Esophagus squamous epithelium (tissue), 5 donors: ENCODE measurements at regions not wholly inside any gene's neighbourhood (a gene's known extent, or its start where the extent isn't known, plus 50 kb on each side); places are given as distances from the start of the nearest gene placed in this dataset.

ENCODE experiments used
- DNase-seq: peaks from one replicate; lab custom pipeline; 2025; lab: John Stamatoyannopoulos, UW
- H3K27ac ChIP-seq, 4 donors: fragments of 200-600 bp; sonication (generic); one replicate each; pipeline ENCODE4 v1.5.1; 2016 to 2019; ENCODE audit warnings: mild to moderate bottlenecking in 1 of 4
- H3K27me3 ChIP-seq, 4 donors: fragments of 200-600 bp; sonication (generic); 1 replicate in 3 of 4; 2 replicates in 1 of 4; pipeline versions ENCODE4 v1.5.1 to v1.6.0; 2017 to 2021; ENCODE audit warnings: antibody characterized with exemption in 1 of 4
- H3K36me3 ChIP-seq, 3 donors: fragments of 200-600 bp; sonication (generic); one replicate each; pipeline ENCODE4 v1.5.1; 2016 to 2019
- H3K4me1 ChIP-seq, 3 donors: fragments of 200-600 bp; sonication (generic); one replicate each; pipeline ENCODE4 v1.5.1; 2017 to 2019
- H3K4me3 ChIP-seq, 4 donors: fragments of 200-600 bp; sonication (generic); 1 replicate in 3 of 4; 2 replicates in 1 of 4; pipeline ENCODE4 v1.5.1; 2016 to 2019; ENCODE audit warnings: mild to moderate bottlenecking in 2 of 4, moderate library complexity in 1 of 4
- H3K9me3 ChIP-seq, 3 donors: fragments of 200-600 bp; sonication (generic); one replicate each; pipeline ENCODE4 v1.5.1; 2016 to 2019
- POLR2A ChIP-seq, 4 donors: fragments of 450-650 bp; IDR thresholded peaks; one replicate each; pipeline ENCODE4 v1.6.1; 2017; ENCODE audit warnings: antibody characterized with exemption in 4 of 4, mild to moderate bottlenecking in 4 of 4, moderate library complexity in 3 of 4
- WGBS, 2 donors: methylation state at CpG; one replicate each; pipeline ENCODE4 v1.1.5; 2018; 5-methylcytosine and 5-hydroxymethylcytosine counted together
- intact Hi-C: fragments of 100-400 bp; cut with DNase I; formaldehyde crosslinking; loops from one replicate; pipeline ENCODE4 v1.15.0; 2022
- TF ChIP-seq, protein P1 (sequence below), 6 experiments: fragments of 450-650 bp in 4 of 6; fragments of 200-600 bp in 2 of 6; sonication (generic) in 2 of 6; IDR thresholded peaks; one replicate each; pipeline ENCODE4 v1.5.1; 2016 to 2019; ENCODE audit warnings: antibody characterized with exemption in 6 of 6, mild to moderate bottlenecking in 4 of 6, moderate library complexity in 4 of 6
- donor health status: DM: yes; HTN: yes; CAD: no.

DNA sequence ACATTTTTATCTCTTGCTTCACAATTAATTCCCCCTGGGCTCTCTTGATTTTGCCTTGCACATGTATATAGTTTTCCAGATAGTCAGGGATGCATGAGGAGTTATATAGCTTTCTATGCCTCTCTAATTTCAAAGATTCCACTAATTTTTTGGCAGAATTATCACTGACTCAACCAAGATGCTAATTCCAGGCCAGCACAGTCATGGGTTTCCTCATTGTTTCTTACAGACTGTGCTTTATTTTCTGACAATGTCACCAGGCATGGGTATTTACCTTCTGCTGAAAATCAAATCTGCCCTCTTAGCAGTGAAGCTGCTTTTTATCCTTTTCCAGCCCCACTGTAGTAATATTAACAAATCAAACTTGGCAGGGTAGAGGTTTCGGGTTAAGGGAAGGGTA is 1520.6 kb upstream of the CADM2 start:
- no peak for DNase-seq
- no peak for TF ChIP-seq POLR2A (IDR thresholded peaks at IDR 0.05)
- TF ChIP-seq, protein P1, sequence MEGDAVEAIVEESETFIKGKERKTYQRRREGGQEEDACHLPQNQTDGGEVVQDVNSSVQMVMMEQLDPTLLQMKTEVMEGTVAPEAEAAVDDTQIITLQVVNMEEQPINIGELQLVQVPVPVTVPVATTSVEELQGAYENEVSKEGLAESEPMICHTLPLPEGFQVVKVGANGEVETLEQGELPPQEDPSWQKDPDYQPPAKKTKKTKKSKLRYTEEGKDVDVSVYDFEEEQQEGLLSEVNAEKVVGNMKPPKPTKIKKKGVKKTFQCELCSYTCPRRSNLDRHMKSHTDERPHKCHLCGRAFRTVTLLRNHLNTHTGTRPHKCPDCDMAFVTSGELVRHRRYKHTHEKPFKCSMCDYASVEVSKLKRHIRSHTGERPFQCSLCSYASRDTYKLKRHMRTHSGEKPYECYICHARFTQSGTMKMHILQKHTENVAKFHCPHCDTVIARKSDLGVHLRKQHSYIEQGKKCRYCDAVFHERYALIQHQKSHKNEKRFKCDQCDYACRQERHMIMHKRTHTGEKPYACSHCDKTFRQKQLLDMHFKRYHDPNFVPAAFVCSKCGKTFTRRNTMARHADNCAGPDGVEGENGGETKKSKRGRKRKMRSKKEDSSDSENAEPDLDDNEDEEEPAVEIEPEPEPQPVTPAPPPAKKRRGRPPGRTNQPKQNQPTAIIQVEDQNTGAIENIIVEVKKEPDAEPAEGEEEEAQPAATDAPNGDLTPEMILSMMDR (IDR thresholded peaks at IDR 0.05), result no peak
- Histone ChIP-seq H3K27ac (no peak overlapping the region), H3K27me3 (no peaks in the 10 kb centered on the region), H3K9me3 (no peaks in the 10 kb centered on the region), H3K36me3 (no peaks in the 10 kb centered on the region), H3K4me3 (no peak overlapping the region), H3K4me1 (no peaks in the 10 kb centered on the region)
- intact Hi-C loops, result no loop called here
- 23 to 67% methylated on average over 1 of the region's 1 CpG for WGBS, 2 donors

DNA sequence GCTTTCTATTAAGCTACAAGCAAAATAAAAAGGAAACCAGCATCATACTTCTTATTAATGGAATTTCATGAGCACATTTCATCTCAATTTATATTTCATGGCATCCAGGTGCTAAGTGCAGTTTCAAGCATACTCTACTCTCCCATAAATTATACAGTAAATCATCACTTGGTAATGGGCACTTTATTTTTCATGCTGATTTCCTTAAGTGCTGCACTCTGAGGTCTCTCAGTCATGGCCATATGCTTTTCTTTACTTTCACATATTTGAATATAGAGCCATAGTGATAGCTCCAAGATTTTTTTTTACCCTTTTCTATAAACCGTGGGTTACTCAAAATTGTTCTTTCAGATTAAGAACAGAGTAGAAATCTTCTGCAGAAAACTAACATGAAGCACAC is 1505.7 kb upstream of the CADM2 start:
- no peaks in the 10 kb centered on the region for H3K27me3 ChIP-seq
- H3K27ac ChIP-seq, result no peak overlapping the region
- H3K9me3 ChIP-seq, result no peaks in the 10 kb centered on the region
- H3K4me3 ChIP-seq, result no peak overlapping the region
- intact Hi-C loops, result no loop called here
- no peaks in the 10 kb centered on the region for H3K36me3 ChIP-seq
- no peak for TF ChIP-seq POLR2A (IDR thresholded peaks at IDR 0.05)
- TF ChIP-seq, protein P1 (IDR thresholded peaks at IDR 0.05), result no peak
- DNase-seq, result no peak
- 39 to 53% methylated on average over 1 of the region's 1 CpG for WGBS, 2 donors
- H3K4me1 ChIP-seq, result no peaks in the 10 kb centered on the region

DNA sequence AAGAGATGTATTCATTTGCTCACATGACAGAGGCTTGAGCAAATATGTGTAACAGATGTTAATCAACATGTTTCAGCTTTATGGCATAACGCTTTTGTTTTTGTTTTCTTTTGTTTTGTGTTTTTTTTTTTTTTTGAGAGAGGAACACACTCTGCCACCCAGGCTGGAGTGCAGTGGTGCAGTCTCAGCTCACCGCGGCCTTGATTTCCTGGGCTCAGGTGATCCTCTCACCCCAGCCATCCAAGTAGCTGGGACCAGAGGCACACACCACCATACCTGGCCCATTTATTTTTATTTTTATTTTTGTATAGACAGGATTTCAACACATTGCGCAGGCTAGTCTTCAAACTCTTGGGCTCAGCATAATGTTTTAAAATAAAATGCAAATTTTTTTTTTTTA is 1504.4 kb upstream of the CADM2 start:
- intact Hi-C loops, result no loop called here

DNA sequence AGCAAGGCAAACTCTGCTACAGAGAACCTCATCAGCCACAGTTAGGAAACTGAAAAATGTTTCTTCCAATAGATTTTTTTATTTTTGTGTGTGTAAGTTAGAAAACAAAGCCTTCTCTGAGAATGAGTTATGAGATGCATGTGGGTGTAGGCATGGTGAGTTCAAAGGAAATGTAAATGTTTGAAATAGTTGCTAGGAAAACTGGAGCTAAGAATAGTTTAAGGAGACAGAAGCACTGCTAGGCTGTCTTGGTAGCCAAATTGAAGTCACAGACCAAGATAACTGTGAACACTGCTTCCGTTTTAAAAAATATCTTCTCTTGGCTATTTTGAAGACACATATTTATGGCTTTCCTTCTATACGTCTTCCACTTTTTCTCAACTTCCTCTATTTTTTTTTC is 1501.2 kb upstream of the CADM2 start:
- Histone ChIP-seq H3K4me3 (no peak overlapping the region), H3K9me3 (no peaks in the 10 kb centered on the region), H3K36me3 (no peaks in the 10 kb centered on the region), H3K4me1 (no peaks in the 10 kb centered on the region), H3K27me3 (no peaks in the 10 kb centered on the region), H3K27ac (no peak overlapping the region)
- WGBS, 2 donors, result 27 to 40% methylated on average over 2 of the region's 2 CpGs
- intact Hi-C loops, result no loop called here
- no peak for TF ChIP-seq POLR2A (IDR thresholded peaks at IDR 0.05)
- TF ChIP-seq, protein P1 (IDR thresholded peaks at IDR 0.05), result no peak
- no peak for DNase-seq

More for the DNA sequence above, 1504.4 kb upstream of the CADM2 start:
- H3K4me1 ChIP-seq, result no peaks in the 10 kb centered on the region
- no peaks in the 10 kb centered on the region for H3K36me3 ChIP-seq
- 79 to 81% methylated on average over 4 of the region's 4 CpGs for WGBS, 2 donors
- TF ChIP-seq, protein P1 (IDR thresholded peaks at IDR 0.05), result no peak
- no peak overlapping the region for H3K4me3 ChIP-seq
- DNase-seq, result no peak
- no peak overlapping the region for H3K27ac ChIP-seq
- no peaks in the 10 kb centered on the region for H3K9me3 ChIP-seq
- H3K27me3 ChIP-seq, result no peaks in the 10 kb centered on the region

DNA sequence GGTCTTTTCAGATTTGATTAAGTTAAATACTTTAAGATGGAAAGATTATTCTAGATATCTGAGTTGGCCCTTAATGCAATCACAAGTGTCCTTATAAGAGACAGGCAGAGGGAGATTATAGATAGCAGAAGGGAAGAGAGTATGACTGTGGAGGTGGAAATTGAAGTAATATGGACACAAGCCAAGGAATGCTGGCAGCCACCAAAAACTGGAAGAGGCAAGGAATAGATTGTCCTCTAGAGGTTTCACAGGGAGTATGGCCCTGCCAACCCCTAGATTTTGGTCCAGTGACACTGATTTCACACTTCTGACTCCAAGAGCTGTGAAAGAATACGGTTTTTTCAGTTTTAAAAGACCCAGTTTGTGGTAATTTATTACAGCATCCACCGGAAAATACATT is 1498.7 kb upstream of the CADM2 start:
- no peaks in the 10 kb centered on the region for H3K36me3 ChIP-seq
- no peaks in the 10 kb centered on the region for H3K9me3 ChIP-seq
- no peaks in the 10 kb centered on the region for H3K27me3 ChIP-seq
- no peak overlapping the region for H3K4me3 ChIP-seq
- H3K4me1 ChIP-seq, result no peaks in the 10 kb centered on the region
- DNase-seq, result no peak
- intact Hi-C loops, result no loop called here
- no peak for TF ChIP-seq POLR2A (IDR thresholded peaks at IDR 0.05)
- TF ChIP-seq, protein P1 (IDR thresholded peaks at IDR 0.05), result no peak
- H3K27ac ChIP-seq, result no peak overlapping the region
- WGBS, 2 donors, result 54 to 77% methylated on average over 2 of the region's 2 CpGs
